ENCODE measurements at regions not wholly inside any gene's neighbourhood (a gene's known extent, or its start where the extent isn't known, plus 50 kb on each side); places are given as distances from the start of the nearest gene placed in this dataset.

DNA sequence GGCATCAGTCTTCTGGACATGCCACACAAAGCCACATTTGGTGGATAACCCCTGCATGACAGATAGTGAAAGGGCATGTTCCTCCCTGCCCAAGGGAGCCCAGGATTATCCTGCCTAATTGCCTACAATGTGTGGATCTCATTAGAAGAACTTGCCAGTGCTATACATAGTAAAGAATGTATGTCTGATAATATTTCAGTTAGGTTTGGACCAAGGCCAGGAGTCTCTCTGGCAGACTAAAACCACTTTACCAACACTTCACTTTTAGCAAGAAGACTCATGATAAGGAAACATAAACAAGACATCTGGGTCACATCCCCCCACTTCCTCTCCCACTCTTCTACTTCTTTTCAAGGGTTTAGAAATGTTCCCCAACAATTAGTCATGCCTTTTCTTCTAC is 196.7 kb downstream of the MTERF1 start:
- no peak for TF ChIP-seq POLR2AphosphoS5 (IDR thresholded peaks at IDR 0.05)
- TF ChIP-seq, protein P1, sequence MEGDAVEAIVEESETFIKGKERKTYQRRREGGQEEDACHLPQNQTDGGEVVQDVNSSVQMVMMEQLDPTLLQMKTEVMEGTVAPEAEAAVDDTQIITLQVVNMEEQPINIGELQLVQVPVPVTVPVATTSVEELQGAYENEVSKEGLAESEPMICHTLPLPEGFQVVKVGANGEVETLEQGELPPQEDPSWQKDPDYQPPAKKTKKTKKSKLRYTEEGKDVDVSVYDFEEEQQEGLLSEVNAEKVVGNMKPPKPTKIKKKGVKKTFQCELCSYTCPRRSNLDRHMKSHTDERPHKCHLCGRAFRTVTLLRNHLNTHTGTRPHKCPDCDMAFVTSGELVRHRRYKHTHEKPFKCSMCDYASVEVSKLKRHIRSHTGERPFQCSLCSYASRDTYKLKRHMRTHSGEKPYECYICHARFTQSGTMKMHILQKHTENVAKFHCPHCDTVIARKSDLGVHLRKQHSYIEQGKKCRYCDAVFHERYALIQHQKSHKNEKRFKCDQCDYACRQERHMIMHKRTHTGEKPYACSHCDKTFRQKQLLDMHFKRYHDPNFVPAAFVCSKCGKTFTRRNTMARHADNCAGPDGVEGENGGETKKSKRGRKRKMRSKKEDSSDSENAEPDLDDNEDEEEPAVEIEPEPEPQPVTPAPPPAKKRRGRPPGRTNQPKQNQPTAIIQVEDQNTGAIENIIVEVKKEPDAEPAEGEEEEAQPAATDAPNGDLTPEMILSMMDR (IDR thresholded peaks at IDR 0.05): no peak

All from gastroesophageal sphincter (tissue), 3 donors.